Right lobe of liver (tissue), 6 donors: ENCODE measurements at regions not wholly inside any gene's neighbourhood (a gene's known extent, or its start where the extent isn't known, plus 50 kb on each side); places are given as distances from the start of the nearest gene placed in this dataset.

Experiments used
- ATAC-seq, 4 donors: fragments of 200-7000 bp; cut with Tn5 transposase; one replicate each; pipeline ENCODE4 v1.9.1; 2020; ENCODE audit warnings: mild to moderate bottlenecking in 4 of 4, moderate library complexity in 4 of 4
- DNase-seq, 3 donors: peaks; one replicate each; pipeline ENCODE4 v3.0.0-alpha.2; 2020
- H3K27ac ChIP-seq, 3 donors: fragments of 200-600 bp; one replicate each; pipeline ENCODE4 v1.8.0; 2022
- H3K27me3 ChIP-seq, 2 donors: fragments of 200-600 bp; one replicate each; pipeline ENCODE4 v1.8.0; 2022
- H3K36me3 ChIP-seq, 4 donors: fragments of 200-600 bp; sonication (generic) in 1 of 4; one replicate each; pipeline versions ENCODE4 v1.5.1 to v1.8.0; 2017 to 2022; ENCODE audit warnings: control low read depth in 1 of 4
- H3K4me1 ChIP-seq, 4 donors: fragments of 200-600 bp; sonication (generic) in 1 of 4; one replicate each; pipeline versions ENCODE4 v1.5.1 to v1.8.0; 2017 to 2022; ENCODE audit warnings: control low read depth in 1 of 4
- H3K4me3 ChIP-seq, 3 donors: fragments of 200-600 bp; one replicate each; pipeline ENCODE4 v1.8.0; 2022
- H3K9me3 ChIP-seq, 4 donors: fragments of 200-600 bp; sonication (generic) in 1 of 4; one replicate each; pipeline versions ENCODE4 v1.5.1 to v1.8.0; 2017 to 2022; ENCODE audit warnings: control low read depth in 1 of 4
- CTCF ChIP-seq, 4 donors: fragments of 200-600 bp in 3 of 4; fragments of 450-650 bp in 1 of 4; IDR thresholded peaks; one replicate each; pipeline versions ENCODE4 v1.5.1 to v1.8.0; 2016 to 2022; ENCODE audit warnings: antibody characterized with exemption in 4 of 4, mild to moderate bottlenecking in 2 of 4
- POLR2A ChIP-seq: fragments of 450-650 bp; IDR thresholded peaks from one replicate; pipeline ENCODE4 v1.6.1; 2017; ENCODE audit warnings: antibody characterized with exemption, mild to moderate bottlenecking
- WGBS: methylation state at CpG from one replicate; pipeline ENCODE4 v1.1.6; 2018; ENCODE audit warnings: low coverage, low lambda C conversion rate; ENCODE audit not compliant: insufficient coverage; ENCODE audit errors: missing lambda C conversion rate; 5-methylcytosine and 5-hydroxymethylcytosine counted together
- intact Hi-C, 2 donors: fragments of 100-400 bp; cut with DNase I; formaldehyde crosslinking; loops; one replicate each; pipeline versions ENCODE4 v1.11.2 to v1.14.1; 2022
- donor health status: DM: no; HTN: yes; CAD: no.
- donor health status: DM: no; HTN: no; CAD: no.
- donor health status: DM: no; HTN: no; CAD: no.
- donor health status: DM: no; HTN: yes; CAD: no.
- donor health status: DM: no; HTN: yes; CAD: no.

DNA sequence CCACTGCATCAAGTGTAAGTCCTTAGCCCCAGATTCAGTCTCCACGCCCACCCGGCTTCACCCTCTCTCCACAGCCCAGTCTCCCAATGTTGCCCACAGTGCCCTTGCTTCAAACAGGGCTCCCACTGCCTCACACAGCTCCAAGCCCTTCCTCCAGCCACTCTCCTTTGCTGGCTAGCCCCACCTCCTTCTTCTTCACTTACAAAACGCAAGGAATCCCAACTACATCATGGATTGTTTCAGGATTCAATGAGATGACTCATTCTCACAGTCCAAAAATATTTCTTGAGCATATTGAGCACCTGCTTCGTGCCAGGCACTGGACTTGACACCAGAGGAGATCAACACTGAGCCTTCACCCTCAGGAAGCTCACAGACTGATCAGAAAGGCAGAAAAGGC lies 533.5 kb downstream of the BUD13 start:
- DNase-seq (no peak), ATAC-seq (no peak)
- intact Hi-C loops = no loop called here
- Histone ChIP-seq H3K27ac (no peak overlapping the region), H3K4me3 (no peak overlapping the region), H3K27me3 (no peaks in the 10 kb centered on the region), H3K9me3 (no peaks in the 10 kb centered on the region), H3K36me3 (no peaks in the 10 kb centered on the region), H3K4me1 (no peaks in the 10 kb centered on the region)
- WGBS = 66% methylated on average over 4 of the region's 4 CpGs
- no peak for TF ChIP-seq CTCF (IDR thresholded peaks at IDR 0.05)
- TF ChIP-seq POLR2A = no peak

DNA sequence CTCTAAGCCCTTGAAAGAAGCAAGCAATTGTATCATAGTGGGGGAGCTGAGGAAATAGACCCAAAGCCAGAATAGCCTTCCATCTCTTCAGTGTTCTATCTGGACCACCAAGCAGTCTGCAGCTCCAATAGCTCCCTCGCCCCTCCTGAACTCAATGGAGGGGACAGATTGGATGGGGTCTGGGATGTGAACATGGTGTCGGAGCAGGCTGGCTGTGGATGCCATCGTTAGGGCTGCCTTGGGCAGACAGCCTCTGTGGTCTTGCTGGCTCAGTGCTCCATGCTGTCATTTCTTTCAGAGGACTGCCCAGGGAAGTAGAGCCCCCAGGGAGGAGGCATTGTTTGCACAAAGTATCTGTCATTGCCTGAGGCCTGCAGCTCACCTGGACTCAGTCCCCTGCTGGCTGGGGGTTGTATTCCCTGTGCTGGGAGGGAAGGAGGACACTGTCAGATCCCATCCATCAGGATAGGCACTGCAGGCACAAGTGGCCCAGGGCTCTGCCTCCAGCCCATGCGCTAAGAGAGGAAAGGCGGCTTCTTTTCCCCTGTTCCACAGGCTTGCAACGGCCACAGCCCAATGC lies 537.7 kb downstream of the BUD13 start:
- ATAC-seq = no peak
- WGBS = no CpG with 5 or more reads among the region's 6 CpGs
- Histone ChIP-seq H3K9me3 (no peaks in the 10 kb centered on the region), H3K36me3 (no peaks in the 10 kb centered on the region), H3K4me3 (no peak overlapping the region), H3K27me3 (no peaks in the 10 kb centered on the region), H3K4me1 (no peaks in the 10 kb centered on the region), H3K27ac (no peak overlapping the region)
- TF ChIP-seq CTCF (IDR thresholded peaks at IDR 0.05) (no peak), POLR2A (no peak)
- no peak for DNase-seq
- intact Hi-C loops = no loop called here

- TF ChIP-seq POLR2A (no peak), CTCF (IDR thresholded peaks at IDR 0.05) (no peak)
- Histone ChIP-seq H3K27ac (no peak overlapping the region), H3K36me3 (no peaks in the 10 kb centered on the region), H3K4me3 (no peak overlapping the region), H3K27me3 (no peaks in the 10 kb centered on the region), H3K4me1 (no peaks in the 10 kb centered on the region), H3K9me3 (no peaks in the 10 kb centered on the region)
- ATAC-seq (no peak), DNase-seq (no peak)
- 45% methylated on average over 3 of the region's 5 CpGs for WGBS
- intact Hi-C loops = no loop called here
Observed at GRCh38 chr11:116233561-116233960, 539.2 kb downstream of the BUD13 start.

DNA sequence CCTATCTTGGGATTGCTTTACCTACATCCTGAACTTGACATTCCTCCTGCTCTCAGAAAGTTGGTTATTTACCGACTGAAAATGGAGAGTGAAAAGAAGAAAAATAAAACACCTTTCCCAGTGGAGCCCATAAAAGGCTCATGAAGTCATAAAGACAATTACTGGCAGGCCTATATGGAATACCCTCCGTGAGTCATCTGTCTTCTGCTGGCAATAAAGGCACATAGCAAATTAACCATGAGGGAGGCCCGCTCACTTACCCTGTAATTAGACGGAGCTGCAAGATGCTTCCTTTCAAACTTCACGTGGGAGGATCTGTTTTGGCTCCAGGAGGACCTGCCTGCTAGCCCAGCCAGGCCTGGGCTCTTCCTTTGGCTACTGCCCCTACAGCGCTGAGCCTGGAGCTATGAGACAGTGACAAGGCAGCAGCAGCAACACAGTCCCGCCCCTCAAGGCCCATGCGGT lies 540.4 kb downstream of the BUD13 start:
- Histone ChIP-seq H3K27me3 (no peaks in the 10 kb centered on the region), H3K9me3 (no peaks in the 10 kb centered on the region), H3K36me3 (no peaks in the 10 kb centered on the region), H3K4me3 (no peak overlapping the region), H3K27ac (no peak overlapping the region), H3K4me1 (no peaks in the 10 kb centered on the region)
- TF ChIP-seq POLR2A = no peak
- no peak for TF ChIP-seq CTCF (IDR thresholded peaks at IDR 0.05)
- intact Hi-C loops = no loop called here
- 53% methylated on average over 6 of the region's 8 CpGs for WGBS
- ATAC-seq (no peak), DNase-seq (no peak)

GRCh38 chr11:116231543-116231942 lies 541.2 kb downstream of the BUD13 start:
- 61% methylated on average over 7 of the region's 7 CpGs for WGBS
- Histone ChIP-seq H3K9me3 (no peaks in the 10 kb centered on the region), H3K27ac (no peak overlapping the region), H3K4me1 (no peaks in the 10 kb centered on the region), H3K36me3 (no peaks in the 10 kb centered on the region), H3K4me3 (no peak overlapping the region), H3K27me3 (no peaks in the 10 kb centered on the region)
- DNase-seq (no peak), ATAC-seq (no peak)
- intact Hi-C loops = no loop called here
- TF ChIP-seq CTCF (IDR thresholded peaks at IDR 0.05) = no peak
- TF ChIP-seq POLR2A = no peak
